ENCODE measurements at regions not wholly inside any gene's neighbourhood (a gene's known extent, or its start where the extent isn't known, plus 50 kb on each side); places are given as distances from the start of the nearest gene placed in this dataset.
"Not testable (repeated sequence)": the region's sequence is repeated elsewhere in the genome, so short reads cannot be mapped to it uniquely, and the experiment has no call there.

DNA sequence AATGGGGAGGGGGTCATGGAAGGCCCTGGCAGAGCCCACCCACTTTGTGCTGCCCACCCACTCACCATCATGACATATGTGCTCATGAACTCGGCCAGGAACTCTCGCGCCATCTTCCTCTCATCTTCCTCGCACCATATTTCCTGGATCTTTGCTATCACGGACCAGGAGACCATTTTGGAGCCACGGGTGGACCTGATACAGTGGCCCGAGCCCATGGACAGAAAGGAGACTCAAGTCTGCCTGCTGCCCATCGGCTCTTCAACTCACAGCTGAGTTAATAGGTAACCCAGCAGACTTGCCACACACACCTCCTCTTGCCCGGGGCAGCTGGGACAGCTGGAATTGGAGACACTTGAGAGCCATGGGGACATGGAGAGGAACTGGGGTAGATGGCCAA lies 1958.3 kb downstream of the FOXD4L5 start:
- not testable (repeated sequence) for H3K4me1 Mint-ChIP-seq; ATAC-seq; H3K27ac Mint-ChIP-seq; H3K36me3 Mint-ChIP-seq; H3K4me3 Mint-ChIP-seq; H3K9me3 Mint-ChIP-seq; DNase-seq (ENCODE audit: low spot score in 2 of 2)

DNA sequence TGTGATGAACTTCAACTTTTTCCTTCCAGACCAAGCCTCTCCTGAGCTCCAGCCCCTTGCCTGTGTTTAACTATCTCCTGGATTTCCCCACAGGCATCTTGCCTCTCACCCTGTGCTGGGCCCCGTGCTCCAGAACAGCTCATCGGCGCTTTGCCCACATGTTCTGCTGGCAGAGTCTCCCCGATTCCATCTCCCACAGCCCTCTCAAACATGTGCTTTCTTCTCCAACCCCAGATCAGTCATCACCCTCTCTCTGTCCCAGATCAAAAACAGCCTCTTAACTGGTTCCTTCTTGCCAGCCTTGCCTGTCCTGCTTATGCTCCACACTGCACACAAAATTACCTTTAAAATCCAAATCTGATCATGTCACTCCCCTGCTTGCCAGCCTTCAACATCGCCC lies 1959.3 kb downstream of the FOXD4L5 start:
- ATAC-seq; H3K27ac Mint-ChIP-seq; DNase-seq (ENCODE audit: low spot score in 2 of 2); H3K4me1 Mint-ChIP-seq; H3K36me3 Mint-ChIP-seq; H3K4me3 Mint-ChIP-seq; H3K9me3 Mint-ChIP-seq: not testable (repeated sequence)

DNA sequence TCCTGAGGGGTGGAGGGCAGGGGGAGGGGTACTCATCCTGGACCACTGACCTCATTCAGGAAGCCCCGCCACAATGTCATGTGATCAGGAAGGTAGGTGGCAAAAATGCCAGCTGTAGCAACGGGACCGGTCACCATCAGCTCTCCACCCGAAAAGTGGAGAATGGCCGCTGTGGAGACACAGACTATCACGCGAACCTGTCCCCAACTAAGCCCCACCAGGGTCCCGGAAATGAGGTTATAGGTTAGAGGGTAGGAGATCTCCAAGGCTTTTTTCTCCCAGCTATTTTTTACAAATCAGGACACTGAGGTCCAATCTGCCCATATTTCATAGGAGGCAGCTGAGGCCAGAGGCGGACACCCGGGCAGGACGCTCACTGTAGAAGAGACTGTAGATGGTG lies 1966.9 kb downstream of the FOXD4L5 start:
- not testable (repeated sequence) for H3K27ac Mint-ChIP-seq; H3K4me3 Mint-ChIP-seq; H3K9me3 Mint-ChIP-seq; DNase-seq (ENCODE audit: low spot score in 2 of 2); ATAC-seq; H3K36me3 Mint-ChIP-seq; H3K4me1 Mint-ChIP-seq

DNA sequence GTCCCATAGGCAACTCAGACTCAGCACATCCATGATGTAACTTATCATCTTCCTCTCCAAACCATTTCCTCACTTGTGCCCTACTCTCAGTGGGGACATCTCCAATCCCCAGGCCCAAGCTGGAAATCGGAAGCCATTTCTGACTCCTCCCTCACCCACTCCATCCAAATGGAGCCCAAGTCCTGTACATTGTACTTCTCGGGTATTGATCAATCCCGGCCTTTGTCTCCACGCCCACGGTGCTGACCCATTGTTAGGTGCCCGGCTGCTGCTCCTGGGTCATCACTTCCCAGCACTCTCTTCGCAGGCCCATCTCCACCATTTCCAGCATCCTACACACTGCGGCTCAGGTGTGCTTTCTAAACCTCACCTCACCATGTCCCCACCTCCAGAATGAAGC lies 1969.6 kb downstream of the FOXD4L5 start:
- not testable (repeated sequence) for ATAC-seq, H3K36me3 Mint-ChIP-seq

DNA sequence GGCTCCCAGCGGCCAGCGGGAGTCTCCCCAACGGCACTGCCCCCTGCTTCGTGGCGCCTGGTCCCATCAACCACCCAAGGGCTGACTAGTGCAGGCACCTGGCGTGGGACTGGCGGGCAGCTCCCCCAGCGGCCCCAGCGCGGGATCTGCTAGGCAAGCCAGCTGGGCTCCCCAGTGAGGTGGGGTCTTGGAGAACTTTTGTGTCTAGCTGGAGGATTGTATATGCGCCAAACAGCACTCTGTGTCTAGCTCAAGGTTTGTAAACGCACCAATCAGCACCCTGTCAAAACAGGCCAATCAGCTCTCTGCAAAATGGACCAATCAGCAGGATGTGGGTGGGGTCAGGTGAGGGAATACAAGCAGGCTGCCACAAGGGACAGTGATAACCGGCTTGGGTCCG lies 1988.2 kb downstream of the FOXD4L5 start:
- not testable (repeated sequence) for H3K4me1 Mint-ChIP-seq; DNase-seq (ENCODE audit: low spot score in 2 of 2); H3K36me3 Mint-ChIP-seq; H3K9me3 Mint-ChIP-seq; H3K27ac Mint-ChIP-seq; ATAC-seq; H3K4me3 Mint-ChIP-seq

More for the DNA sequence above, 1969.6 kb downstream of the FOXD4L5 start:
- not testable (repeated sequence) for H3K4me3 Mint-ChIP-seq; H3K4me1 Mint-ChIP-seq; H3K9me3 Mint-ChIP-seq; H3K27ac Mint-ChIP-seq; DNase-seq (ENCODE audit: low spot score in 2 of 2)

DNA sequence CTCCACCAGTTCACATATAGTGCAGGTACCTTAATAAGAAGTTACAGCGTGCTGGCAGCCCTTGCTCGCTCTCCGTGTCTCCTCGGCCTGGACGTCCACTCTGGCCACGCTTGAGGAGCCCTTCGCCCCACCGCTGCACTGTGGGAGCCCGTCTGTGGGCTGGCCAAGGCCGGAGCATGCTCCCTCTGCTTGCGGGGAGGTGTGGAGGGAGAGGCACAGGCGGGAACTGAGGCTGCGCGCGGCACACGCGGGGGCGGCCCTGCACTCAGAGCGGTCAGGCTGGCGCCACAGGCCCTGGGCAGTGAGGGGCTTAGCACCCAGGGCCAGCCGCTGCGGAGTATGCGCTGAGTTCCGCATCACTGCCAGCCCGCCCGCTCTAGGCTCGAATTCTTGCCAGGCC lies 1988.6 kb downstream of the FOXD4L5 start:
- not testable (repeated sequence) for ATAC-seq; H3K9me3 Mint-ChIP-seq; H3K36me3 Mint-ChIP-seq; H3K27ac Mint-ChIP-seq; H3K4me1 Mint-ChIP-seq; DNase-seq (ENCODE audit: low spot score in 2 of 2); H3K4me3 Mint-ChIP-seq

DNA sequence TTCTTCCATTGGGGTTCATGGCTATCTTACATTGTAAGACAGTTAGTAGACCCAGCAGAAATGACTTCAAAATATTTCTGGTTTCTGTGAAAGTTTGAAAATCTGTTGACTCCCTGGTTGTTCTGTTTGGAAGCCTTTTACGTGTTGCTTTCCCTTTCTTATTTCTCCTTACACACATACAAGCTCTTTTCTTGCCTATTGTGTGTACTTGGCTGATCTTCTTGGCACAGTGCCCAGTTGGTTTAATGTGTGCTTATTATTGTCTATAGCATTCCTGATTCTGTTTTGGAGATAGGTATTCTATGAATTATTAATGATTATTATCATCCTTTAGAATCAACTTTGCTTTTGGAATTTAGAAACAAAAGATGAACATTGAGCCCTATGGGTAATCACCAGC lies 1995.0 kb downstream of the FOXD4L5 start:
- not testable (repeated sequence) for H3K27ac Mint-ChIP-seq; ATAC-seq; H3K36me3 Mint-ChIP-seq; DNase-seq (ENCODE audit: low spot score in 2 of 2); H3K4me1 Mint-ChIP-seq; H3K4me3 Mint-ChIP-seq; H3K9me3 Mint-ChIP-seq
